OCI-LY7 (cell line): ENCODE measurements at regions not wholly inside any gene's neighbourhood (a gene's known extent, or its start where the extent isn't known, plus 50 kb on each side); places are given as distances from the start of the nearest gene placed in this dataset.
A peak's percentile ranks its signal among the peaks of the same experiment; 100 is the strongest.

Experiments used
- BruUV-seq: library from RNA; stranded (reverse); fragments of 400-500 nt; replicated peaks from 2 replicates; lab custom pipeline; 2021; lab: Mats Ljungman, UMichigan
- CTCF ChIA-PET: fragments of 300-600 bp; sonication (Branson Sonifier 250); formaldehyde crosslinking; loops from one replicate; lab custom pipeline; 2022; ENCODE audit warnings: antibody characterized with exemption; ENCODE audit not compliant: unreplicated experiment; lab: Charles Lee
- POLR2A ChIA-PET: fragments of 300-600 bp; sonication (Branson Sonifier 250); formaldehyde crosslinking; loops from one replicate; lab custom pipeline; 2022; ENCODE audit warnings: antibody characterized with exemption; lab: Charles Lee
- DNase-seq: peaks from one replicate; pipeline ENCODE4 v3.0.0-alpha.2; 2015; ENCODE audit warnings: low spot score
- H2AFZ ChIP-seq: fragments of 200-600 bp; sonication (generic), shearing (Covaris generic); 2 replicates; pipeline ENCODE4 v1.6.1; 2014; ENCODE audit warnings: mild to moderate bottlenecking, antibody characterized with exemption, low read length, moderate library complexity
- H3K27ac ChIP-seq: fragments of 200-600 bp; sonication (generic); 2 replicates; pipeline ENCODE4 v1.5.1; 2014; ENCODE audit warnings: mixed run types, low read depth, mild to moderate bottlenecking, moderate library complexity, low read length, inconsistent platforms; ENCODE audit not compliant: poor library complexity, severe bottlenecking
- H3K36me3 ChIP-seq: fragments of 200-600 bp; sonication (generic); 2 replicates; pipeline ENCODE4 v1.6.1; 2014; ENCODE audit warnings: mild to moderate bottlenecking, antibody characterized with exemption, low read length, moderate library complexity, mixed read lengths; ENCODE audit not compliant: insufficient read depth
- H3K4me1 ChIP-seq: fragments of 200-600 bp; sonication (generic); 2 replicates; pipeline ENCODE4 v1.5.1; 2014; ENCODE audit warnings: mild to moderate bottlenecking, low read length; ENCODE audit not compliant: insufficient read depth, poor library complexity, severe bottlenecking
- H3K4me2 ChIP-seq: fragments of 200-600 bp; sonication (generic); 2 replicates; pipeline ENCODE4 v1.6.1; 2014; ENCODE audit warnings: mild to moderate bottlenecking, low read length
- H3K4me3 ChIP-seq: fragments of 200-600 bp; sonication (generic); 2 replicates; pipeline ENCODE4 v1.5.1; 2014; ENCODE audit warnings: mild to moderate bottlenecking, low read depth, low read length; ENCODE audit not compliant: poor library complexity, severe bottlenecking
- H3K79me2 ChIP-seq: fragments of 200-600 bp; sonication (generic); 2 replicates; pipeline ENCODE4 v1.6.1; 2016; ENCODE audit warnings: low read depth, mild to moderate bottlenecking, low read length, moderate library complexity, mixed read lengths; ENCODE audit not compliant: insufficient read depth
- H3K9me2 ChIP-seq: fragments of 200-600 bp; sonication (generic); 2 replicates; pipeline ENCODE4 v1.6.1; 2016; ENCODE audit warnings: mild to moderate bottlenecking, low read length, mixed read lengths; ENCODE audit not compliant: insufficient read depth
- H3K9me3 ChIP-seq: fragments of 200-600 bp; sonication (generic); 2 replicates; pipeline ENCODE4 v1.6.1; 2014; ENCODE audit warnings: mild to moderate bottlenecking, mixed run types, low read length, mixed read lengths
- H4K20me1 ChIP-seq: fragments of 200-600 bp; sonication (generic); 2 replicates; pipeline ENCODE4 v1.6.1; 2014; ENCODE audit warnings: mild to moderate bottlenecking, antibody characterized with exemption, low read length, moderate library complexity, mixed read lengths; ENCODE audit not compliant: insufficient read depth
- CTCF ChIP-seq: fragments of 200-600 bp; sonication (generic); conservative IDR thresholded peaks from 2 replicates; pipeline ENCODE4 v1.5.1; 2014; ENCODE audit warnings: mild to moderate bottlenecking, antibody characterized with exemption, low read length, moderate library complexity, mixed read lengths
- EZH2phosphoT487 ChIP-seq: fragments of 200-600 bp; sonication (generic); IDR thresholded peaks from 2 replicates; pipeline ENCODE4 v1.6.1; 2018; ENCODE audit warnings: low read depth, borderline replicate concordance, mild to moderate bottlenecking, mixed run types, antibody characterized with exemption, low read length, moderate library complexity, mixed read lengths
- intact Hi-C: fragments of 100-400 bp; cut with micrococcal nuclease; formaldehyde crosslinking; loops from one replicate; pipeline ENCODE4 v1.10.0; 2022; ENCODE audit not compliant: unreplicated experiment

DNA sequence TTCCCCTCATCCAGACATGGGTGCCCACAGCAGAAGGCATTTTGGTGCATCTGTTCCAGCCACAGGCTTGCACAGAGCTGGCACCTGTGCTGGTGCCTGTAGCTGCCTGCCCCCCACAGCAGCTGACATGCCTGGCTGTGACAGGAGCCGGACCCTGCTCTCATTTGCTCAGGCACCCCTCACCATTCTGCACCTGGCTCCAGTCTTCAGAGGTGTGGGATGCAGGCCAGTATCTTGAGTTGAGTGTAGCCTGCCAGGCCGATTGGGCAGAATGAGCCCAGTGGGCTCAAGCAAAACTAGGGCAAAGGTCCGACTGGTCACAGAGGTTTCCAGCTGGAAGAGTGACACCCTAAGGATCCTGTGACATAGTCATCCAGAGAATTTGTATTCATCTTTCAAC is 887.7 kb downstream of the CDH11 start:
- Histone ChIP-seq H3K9me2 (no peaks in the 10 kb centered on the region), H3K79me2 (no peaks in the 10 kb centered on the region), H3K4me3 (no peak overlapping the region), H4K20me1 (no peaks in the 10 kb centered on the region), H3K4me1 (no peaks in the 10 kb centered on the region), H3K36me3 (peaks cover 8% of the 10 kb centered on the region; the same call in 1 of the 2 replicates), H3K4me2 (no peak overlapping the region), H3K9me3 (peaks cover 18% of the 10 kb centered on the region; the same call in 1 of the 2 replicates), H2AFZ (no peak overlapping the region), H3K27ac (no peak overlapping the region)
- ChIA-PET POLR2A (interaction anchor here (0.6 to 1.4 kb wide), 2 partner anchors 9 to 15 kb away, joined by 3 to 5 read pairs; no protein-coding TSS in a partner anchor), CTCF (no interaction called here)
- intact Hi-C loops: no loop called here
- DNase-seq: no peak
- no peak for TF ChIP-seq CTCF
- TF ChIP-seq EZH2phosphoT487: no peak
- no TSS peak for BruUV-seq

GRCh38 chr16:64225696-64226095 is 896.2 kb downstream of the CDH11 start:
- ChIA-PET CTCF (no interaction called here), POLR2A (interaction anchor here (0.5 to 1.0 kb wide), 3 partner anchors 9 to 670 kb away, joined by 3 read pairs; no protein-coding TSS in a partner anchor)
- no peaks in the 10 kb centered on the region for H3K4me1 ChIP-seq
- H3K4me2 ChIP-seq: no peak overlapping the region
- peaks cover 33% of the 10 kb centered on the region; the same call in 1 of the 2 replicates for H3K9me3 ChIP-seq
- intact Hi-C loops: no loop called here
- H3K9me2 ChIP-seq: no peaks in the 10 kb centered on the region
- H2AFZ ChIP-seq: peak overlapping the region; percentile 59; the same call in 1 of the 2 replicates
- H3K36me3 ChIP-seq: peaks cover 2% of the 10 kb centered on the region; the same call in 1 of the 2 replicates
- TF ChIP-seq EZH2phosphoT487: no peak
- TF ChIP-seq CTCF: no peak
- no peak overlapping the region for H3K4me3 ChIP-seq
- no peak overlapping the region for H3K27ac ChIP-seq
- BruUV-seq: no TSS peak
- H3K79me2 ChIP-seq: no peaks in the 10 kb centered on the region
- H4K20me1 ChIP-seq: no peaks in the 10 kb centered on the region
- DNase-seq: peak; percentile 9

- no peaks in the 10 kb centered on the region for H4K20me1 ChIP-seq
- peaks cover 26% of the 10 kb centered on the region; the same call in 1 of the 2 replicates for H3K9me3 ChIP-seq
- ChIA-PET CTCF (no interaction called here), POLR2A (interaction anchor here (0.5 to 1.4 kb wide), 3 partner anchors 10 to 67 kb away, joined by 3 to 4 read pairs (median 4); no protein-coding TSS in a partner anchor)
- TF ChIP-seq EZH2phosphoT487 (no peak), CTCF (no peak)
- DNase-seq: no peak
- intact Hi-C loops: no loop called here
- H3K4me1 ChIP-seq: no peaks in the 10 kb centered on the region
- H3K27ac ChIP-seq: no peak overlapping the region
- BruUV-seq: no TSS peak
- H3K79me2 ChIP-seq: no peaks in the 10 kb centered on the region
- H3K36me3 ChIP-seq: no peaks in the 10 kb centered on the region; the same call in 1 of the 2 replicates
- H3K4me2 ChIP-seq: no peak overlapping the region
- H2AFZ ChIP-seq: peak overlapping the region; percentile 59; the same call in 1 of the 2 replicates
- H3K9me2 ChIP-seq: no peaks in the 10 kb centered on the region
- no peak overlapping the region for H3K4me3 ChIP-seq
Observed at GRCh38 chr16:64225036-64225435, 896.8 kb downstream of the CDH11 start.
